IPS-NIHi11 (cell line): ENCODE measurements at regions not wholly inside any gene's neighbourhood (a gene's known extent, or its start where the extent isn't known, plus 50 kb on each side); places are given as distances from the start of the nearest gene placed in this dataset.
"Not testable (repeated sequence)": the region's sequence is repeated elsewhere in the genome, so short reads cannot be mapped to it uniquely, and the experiment has no call there.

Experiments used
- DNase-seq: peaks from one replicate; pipeline ENCODE4 v3.0.0; 2012; ENCODE audit warnings: mixed read lengths, low spot score

DNA sequence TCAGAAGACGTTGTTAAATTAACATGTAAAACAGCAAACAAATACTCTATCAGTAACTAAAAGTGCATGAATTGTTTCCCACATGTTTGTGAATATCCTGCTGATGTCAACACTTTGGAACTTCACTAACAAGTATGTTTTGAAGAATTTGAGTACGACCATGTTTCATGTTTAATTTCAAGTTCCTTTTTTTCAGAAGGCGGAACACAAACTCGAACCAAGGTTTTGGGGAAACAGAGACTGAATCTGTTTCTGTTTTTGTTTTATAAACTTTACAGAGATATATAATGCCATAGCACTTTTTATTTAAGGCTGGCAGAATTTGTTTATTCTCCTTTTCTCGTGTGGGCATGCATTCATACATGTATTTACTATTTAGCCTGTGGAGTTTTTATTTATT is 509.3 kb upstream of the CITED2 start:
- no peak for DNase-seq

DNA sequence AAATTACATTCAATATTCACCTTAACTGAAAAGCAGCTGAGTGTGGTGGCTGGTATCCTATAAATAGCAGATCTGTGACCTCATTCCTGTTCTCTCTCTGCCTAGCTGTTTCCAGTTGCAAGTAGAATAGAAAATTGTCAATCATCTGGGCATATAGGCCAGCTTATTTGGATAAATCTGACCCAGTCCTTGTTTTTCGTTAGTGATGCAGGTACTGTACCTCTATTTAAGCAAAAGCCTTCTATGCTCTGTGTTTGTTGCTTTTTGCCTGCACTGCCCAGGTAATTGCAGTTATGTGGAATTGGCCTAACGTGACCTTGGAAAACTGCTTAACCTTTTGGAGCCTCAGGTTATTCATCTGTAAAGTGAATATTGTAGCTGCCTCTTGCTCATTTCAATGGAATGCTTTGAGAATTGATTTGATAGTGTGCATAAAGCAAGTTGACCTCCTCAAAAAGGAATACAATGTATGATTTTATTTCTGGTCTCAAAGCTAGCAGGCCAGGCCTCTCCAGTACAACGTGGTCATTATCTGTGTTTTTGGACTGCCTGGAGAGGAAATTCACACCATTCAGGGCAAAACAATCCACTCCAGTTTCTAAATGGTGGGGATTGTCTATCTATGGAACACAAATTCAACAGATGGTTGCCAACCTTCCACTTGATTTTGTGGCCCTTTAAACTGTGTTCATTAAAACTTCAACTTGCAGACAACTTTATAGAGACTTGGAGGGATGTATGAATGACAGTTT is 508.7 kb upstream of the CITED2 start:
- DNase-seq: no peak

DNA sequence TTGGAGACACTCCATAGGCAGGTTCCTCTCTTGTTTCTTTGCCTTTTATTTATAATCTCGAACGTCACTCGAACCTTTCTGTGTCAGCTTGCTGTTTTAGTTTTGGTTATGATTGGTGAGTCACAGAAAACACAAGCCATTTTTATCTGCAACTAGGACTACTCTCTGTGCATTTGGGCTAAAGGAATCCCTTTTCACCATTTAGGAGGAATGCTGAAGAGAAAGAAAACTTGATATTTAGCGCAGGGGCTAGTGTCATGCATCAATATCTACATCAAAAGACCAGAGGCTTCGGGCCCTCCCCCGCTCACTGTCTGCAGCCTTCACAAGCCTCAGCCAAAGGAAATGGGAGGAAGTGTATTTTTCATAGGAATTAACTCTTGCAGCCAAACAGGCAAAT is 507.8 kb upstream of the CITED2 start:
- no peak for DNase-seq

DNA sequence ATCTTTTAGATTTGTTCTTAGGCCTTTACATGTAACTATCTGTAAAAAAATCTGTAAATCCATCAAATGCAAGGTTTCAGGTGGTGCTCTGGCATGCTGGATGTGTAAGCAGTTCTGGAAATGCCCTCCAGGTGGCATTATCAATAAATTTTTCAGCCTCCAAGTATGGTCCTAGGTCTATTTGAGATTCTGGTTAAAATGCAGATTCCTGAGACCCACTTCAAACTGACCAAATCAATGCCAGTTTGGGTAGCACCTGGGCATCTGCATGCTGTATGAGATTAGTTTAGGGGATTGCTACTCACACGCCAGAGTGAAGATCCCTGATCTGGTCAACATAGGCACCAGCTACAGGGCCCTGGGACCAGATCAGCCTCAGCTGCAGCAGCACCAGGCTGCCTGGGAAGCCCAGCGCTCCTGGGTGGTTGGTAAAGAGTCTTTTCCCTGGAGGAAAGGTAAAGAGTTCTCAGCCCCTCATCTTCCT is 507.3 kb upstream of the CITED2 start:
- peak; percentile 59 for DNase-seq

DNA sequence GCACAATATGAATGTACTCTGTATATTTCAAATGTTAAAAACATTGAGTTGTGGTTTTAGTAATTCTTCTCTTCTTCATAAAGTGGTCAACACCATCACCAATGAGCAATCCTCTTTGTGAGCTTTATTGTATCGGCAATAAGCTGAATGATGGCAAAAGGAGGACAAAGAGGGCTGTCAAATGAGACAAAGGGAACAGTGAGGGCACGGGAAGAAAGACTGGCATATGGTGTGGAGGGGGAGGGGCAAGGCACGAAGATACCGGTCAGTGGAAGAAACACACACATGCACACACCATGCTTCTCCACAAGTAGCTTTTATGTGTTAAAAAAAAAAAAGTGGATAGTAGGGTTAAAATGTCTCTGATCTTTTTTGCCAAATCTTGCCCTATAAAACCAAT is 506.8 kb upstream of the CITED2 start:
- no peak for DNase-seq

DNA sequence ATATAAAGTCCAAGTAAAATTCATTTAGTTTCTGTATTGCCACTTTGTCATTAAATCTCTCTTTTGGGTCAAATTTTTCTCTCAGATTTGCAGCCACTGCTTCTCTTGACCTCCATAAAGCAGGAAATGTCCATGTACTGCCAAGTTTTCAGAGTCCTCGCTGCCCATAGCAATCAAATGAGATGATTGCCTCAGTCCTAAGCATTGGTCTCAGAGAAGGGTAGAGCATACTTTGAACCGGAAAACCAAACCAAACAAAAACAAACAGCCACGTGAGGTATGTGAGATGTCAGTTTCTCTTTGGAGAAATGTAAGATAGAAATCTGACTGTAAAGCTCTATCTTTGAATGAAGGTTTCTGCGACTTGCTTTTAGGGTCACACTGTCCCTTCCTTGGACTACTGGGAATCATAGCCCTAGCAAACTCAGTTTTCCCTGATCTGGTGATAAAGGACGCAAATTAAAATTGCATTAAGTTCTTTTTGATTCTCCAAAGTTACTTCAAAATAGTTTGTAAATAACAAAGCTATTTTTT is 505.4 kb upstream of the CITED2 start:
- no peak for DNase-seq

DNA sequence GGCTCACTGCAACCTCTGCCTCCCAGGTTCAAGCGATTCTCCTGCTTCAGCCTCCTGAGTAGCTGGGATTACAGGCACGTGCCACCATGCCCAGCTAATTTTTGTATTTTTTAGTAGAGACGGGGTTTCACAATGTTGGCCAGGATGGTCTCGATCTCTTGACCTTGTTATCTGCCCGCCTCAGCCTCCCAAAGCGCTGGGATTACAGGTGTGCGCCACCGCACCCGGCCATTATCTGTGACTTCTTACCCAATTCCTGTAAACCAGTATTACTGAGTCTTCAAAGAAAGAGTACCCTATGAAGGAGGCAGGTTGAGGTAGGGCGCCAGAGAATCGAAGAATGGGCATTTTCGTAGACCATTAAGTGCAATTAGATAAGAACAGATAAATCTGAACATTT is 504.8 kb upstream of the CITED2 start:
- DNase-seq: not testable (repeated sequence)

DNA sequence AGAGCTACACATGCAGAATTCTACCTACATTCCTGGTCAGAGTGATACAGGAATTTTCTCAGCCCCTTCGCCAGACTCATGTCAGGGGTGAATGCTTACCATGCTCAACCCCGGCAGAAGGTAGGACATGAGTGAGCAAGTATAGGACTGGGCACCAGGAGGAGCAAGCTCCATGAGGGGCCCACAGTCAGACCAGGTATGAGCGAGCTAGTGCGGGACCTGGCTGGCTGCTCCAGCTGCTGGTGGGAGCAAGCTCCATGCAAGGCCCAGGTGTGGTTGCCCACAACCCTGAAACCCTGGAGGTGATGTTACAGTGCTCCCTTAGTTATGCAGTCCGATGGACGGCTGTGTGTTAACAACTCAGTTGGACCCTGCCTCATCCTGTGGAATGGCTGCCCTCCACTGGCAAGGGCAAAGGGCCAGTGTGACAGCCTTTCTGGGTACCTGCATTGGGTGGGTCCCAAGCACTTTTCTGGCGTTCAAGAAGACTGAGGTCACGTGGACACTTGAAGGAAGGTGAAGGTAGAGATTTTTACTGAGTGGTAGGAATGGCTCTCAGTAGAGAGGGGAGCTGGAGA is 503.5 kb upstream of the CITED2 start:
- no peak for DNase-seq

DNA sequence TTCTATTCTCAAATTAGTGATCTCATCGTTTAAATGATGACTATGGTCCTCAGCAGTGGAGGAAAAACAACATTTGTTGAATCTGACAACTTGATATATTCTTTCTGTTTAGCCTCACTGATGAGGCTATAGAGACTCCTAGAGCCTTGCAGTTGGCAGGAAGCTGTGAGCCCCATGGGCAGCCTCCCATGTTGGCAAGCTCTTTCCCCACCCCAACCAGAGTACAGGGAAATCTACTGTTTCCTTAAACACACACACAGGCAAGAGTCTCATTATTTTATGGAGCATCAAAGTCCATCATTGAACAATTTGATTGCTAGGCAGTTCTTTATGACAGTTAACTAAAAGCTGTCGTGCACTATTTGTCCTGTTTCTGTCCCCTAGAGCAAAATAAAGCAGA is 498.2 kb upstream of the CITED2 start:
- DNase-seq: no peak

DNA sequence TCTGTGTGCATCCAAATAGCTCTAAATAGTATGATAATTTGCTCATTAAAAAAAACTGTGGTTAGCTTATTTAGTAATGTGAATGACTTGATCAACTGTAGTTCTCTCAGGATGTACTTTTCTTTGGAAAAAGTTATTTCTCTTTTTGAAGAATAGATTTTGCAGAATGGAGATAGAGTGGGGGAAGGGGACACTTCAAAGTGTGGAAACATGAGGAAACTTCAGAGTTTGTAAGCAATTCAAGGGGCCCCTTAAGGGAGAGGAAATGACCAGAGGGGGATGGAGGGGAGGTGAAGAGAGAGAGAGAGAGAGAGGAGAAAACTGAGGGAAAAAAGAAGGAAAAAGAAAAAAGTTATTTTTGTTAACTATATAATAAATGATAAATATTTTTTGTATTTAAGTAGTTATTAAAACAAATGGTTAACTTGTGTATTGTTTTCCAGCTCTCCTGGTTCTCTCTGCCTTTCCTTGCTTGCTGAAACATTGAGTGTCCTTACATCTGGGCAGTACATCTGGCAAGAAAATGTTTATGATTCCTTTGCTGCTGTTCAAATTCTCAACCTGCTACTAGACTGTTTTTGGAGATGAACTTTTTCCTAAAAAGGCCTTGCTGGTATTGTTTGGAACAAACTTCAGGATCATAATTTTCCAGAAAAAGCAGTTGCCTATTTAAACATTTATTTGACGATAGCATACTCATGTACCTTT is 497.5 kb upstream of the CITED2 start:
- DNase-seq: no peak

DNA sequence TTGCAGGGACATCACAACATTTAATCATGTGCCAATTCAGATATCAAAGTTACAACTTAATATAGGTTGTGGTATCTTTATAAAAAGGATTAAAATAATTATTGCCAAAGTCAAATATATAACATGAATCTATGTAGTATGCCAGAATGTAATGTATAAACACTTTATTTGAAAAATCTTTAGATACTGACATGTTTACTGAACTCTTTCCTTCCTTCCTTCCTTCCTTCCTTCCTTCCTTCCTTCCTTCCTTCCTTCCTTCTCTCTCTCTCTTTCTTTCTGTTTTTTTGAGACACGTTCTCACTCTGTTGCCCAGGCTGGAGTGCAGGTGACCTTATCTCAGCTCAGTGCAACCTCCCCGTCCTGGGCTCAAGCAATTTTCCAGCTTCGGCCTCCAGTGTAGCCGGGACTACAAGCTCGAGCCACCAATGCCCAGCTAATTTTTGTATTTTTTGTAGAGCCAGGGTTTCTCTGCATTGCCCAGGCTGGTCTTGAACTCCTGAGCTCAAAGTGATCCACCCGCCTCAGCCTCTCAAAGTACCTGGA is 496.8 kb upstream of the CITED2 start:
- DNase-seq: no peak

DNA sequence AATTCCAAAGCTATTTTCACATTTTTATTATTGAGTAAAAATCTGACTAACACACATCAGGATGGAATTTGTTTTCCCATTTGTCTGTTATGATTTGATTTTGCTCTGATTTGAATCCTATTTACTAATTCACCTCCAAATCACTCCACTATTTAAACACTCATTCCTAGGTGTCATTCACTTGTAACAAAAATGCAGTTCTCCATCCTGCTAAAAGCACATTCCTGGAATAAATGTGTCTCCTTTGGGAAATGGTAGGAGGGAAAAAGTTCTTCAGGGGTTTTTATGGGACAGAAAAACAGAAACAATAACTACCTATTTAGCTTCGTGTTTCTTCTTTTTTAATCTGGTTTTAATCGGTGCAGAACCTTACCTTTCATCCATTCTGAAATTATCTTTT is 494.1 kb upstream of the CITED2 start:
- no peak for DNase-seq

DNA sequence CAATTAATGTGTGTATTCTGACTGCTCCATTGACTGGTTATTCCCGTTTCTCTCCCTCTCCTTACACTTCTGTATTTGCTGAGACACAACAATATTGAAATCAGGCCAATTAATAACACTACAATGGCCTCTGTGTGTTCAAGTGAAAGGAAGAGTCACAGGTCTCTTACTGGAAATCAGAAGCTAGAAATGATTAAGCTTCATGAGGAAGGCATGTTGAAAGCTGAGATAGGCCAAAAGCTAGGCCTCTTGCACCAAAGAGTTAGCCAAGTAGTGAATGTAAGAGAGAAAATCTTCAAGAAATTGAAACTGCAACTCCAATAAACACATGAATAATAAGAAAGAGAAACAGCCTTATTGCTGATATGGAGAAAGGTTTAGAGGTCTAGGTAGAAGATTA is 489.5 kb upstream of the CITED2 start:
- no peak for DNase-seq

DNA sequence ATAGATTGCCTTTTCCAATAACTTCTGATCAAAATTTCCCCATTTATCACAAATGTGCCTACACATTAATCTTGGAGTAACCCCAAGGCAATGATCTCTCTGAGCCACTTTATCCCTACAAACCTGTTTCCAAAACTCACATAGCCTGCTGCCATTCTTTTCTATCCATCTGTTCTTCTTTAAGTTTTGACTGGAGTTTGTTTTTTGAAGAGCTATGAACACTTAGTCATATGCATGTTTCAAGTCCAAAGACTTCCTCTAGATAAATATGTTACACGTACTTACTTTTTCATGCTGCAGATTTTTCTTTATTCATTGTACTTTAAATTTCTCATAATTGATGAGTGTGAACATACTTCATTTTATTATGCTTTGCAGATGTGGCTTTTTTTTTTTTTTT is 488.9 kb upstream of the CITED2 start:
- no peak for DNase-seq

DNA sequence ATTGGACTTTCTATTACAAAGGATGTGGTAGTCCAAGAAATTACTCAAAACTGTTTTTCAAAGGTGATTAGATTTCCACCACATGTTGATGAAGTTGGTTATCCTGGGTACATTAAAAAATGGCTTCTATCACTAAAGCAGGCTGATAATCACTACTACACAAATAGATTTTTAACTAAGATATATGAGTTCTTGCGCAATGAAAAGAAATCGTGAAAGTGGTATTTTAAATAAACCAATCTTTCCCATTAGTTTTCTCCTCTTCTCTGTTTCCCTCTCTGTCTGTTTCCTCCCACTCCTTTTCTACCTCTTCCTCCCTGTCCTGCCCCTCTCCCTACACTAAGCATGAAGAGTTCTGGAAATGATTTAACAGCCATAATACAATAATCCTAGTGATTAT is 487.9 kb upstream of the CITED2 start:
- DNase-seq: no peak

DNA sequence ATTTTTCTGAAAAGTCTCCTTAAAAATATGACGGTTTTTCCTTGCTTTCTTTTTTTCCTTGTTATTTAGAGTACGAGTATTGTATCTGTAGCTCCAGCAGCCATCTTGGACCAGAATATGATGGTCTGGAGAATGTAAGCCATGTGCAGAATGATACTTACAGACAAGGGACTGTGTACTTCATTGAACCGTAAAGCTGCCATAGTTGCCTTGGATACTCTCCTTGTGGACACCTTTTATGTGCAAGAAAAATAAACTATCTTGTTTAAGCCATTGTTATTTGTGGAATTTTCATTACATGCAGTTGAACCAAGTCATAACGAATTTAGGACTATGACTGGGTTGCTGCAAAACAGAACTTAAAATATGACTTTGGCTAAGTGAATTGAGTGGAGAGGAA is 485.8 kb upstream of the CITED2 start:
- DNase-seq: no peak

DNA sequence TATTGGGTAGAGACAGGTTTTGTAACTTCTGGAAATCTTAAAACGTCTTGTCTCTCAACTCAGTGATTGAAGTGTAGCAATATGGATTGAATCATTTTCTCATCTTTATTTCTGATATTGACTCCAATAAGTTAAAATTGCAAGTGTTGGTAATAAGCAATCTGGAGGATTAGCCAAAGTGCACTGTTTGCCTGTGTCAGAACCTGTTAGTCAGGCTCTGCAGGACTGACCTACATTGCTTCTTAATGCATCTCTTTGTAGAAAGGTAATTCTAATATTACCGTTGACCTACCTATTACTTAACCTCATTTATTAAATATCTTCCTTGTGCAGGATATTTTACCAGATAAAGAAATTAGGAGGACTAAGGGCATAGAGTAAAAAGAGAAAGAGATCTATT is 484.0 kb upstream of the CITED2 start:
- DNase-seq: no peak

DNA sequence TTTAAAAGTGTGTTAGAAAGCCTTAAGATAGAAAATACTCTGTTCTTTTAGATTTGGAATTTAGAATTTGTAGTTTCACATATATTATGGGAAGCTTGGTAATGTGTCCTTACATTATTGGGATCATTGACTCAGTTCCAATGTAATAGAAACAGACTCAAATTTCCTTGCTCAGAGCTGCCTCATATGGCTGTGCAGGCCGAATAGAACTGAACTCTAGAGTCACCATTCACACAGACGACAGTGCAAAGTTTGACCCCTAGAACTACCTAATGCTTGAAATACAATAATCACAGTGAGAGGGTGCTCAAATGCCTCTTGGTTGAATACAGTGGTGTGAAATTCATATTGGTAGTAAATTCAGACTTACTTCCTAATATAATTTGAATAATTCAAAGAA is 482.7 kb upstream of the CITED2 start:
- no peak for DNase-seq

DNA sequence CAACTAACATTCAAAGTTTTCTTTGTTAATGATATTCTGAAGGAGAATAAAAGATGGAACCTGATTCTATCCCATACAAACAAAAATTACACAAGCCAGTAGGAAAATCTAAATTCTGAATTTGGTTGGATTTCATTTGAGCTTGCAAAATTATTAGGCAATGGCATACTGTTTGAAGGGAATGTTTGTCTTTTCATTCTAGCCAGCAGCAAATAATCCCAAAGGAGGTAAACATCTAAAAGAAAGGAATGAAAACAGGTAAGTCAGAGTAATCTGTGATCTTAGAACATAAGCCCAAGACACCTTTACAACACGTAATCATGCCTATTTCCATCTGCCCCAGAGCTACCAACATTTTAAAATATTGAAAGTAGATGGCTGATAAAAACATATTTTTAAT is 482.1 kb upstream of the CITED2 start:
- DNase-seq: no peak

DNA sequence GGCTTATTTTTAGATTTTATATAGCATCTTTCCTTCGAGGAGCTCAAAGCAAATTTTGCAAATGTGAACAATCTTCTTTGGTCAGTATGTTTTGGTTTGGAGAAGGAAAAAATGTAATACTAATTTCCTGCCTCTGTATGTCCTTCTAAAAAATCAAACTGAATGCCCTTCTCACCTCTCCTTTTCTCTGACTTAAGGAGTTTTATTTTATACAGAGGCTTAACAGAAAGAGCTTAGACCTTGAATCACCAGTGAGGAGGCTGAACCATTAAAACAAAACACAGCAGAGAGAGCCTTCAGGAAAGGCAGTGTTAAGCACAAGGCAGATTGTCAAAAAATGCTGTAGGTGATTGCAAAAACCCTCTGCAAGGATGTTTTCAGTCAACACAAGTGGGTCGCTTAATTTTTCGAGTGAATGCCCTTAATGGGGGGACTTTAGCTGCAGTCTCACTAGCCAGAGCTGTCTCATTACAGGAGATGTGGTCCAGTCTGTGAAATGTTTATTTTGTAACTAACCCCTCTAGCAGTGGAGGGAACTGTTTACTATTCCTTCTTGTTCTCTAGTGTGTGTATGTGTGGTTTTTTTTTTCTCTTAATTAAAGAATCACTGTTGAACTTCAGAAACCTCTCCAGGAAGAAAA is 481.3 kb upstream of the CITED2 start:
- no peak for DNase-seq

DNA sequence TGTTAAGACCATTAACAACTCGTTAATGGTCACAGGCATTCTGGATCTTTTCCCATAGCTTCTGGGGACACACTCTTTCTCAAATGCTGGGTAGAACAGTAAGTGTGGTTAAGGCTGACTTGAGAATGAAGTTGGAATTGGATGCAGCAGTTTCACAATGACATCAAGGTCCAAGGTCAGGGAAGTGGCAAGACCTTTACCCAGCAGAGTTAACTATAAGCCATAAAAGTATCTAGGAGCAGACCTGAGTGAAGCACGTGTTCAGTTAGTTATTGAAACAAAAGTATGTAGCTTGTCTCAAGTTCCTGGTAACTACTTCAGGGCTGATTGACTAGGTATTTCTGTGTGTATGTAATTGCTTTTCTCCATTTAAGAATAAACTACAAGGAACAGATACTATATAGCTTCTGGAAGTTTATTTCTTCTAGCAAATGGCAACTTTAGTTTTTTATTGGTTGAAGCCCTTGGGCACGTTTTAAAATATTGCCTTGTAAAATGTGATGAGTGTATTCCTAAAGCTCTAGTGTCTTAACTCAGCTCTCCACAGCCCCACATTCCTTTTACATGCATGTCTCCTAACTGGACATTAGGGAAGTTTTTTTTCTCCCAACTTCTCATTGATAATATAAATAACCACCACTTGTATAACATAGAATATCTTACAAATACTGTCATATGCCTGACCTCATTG is 479.0 kb upstream of the CITED2 start:
- DNase-seq: no peak
